ENCODE measurements at regions not wholly inside any gene's neighbourhood (a gene's known extent, or its start where the extent isn't known, plus 50 kb on each side); places are given as distances from the start of the nearest gene placed in this dataset.

DNA sequence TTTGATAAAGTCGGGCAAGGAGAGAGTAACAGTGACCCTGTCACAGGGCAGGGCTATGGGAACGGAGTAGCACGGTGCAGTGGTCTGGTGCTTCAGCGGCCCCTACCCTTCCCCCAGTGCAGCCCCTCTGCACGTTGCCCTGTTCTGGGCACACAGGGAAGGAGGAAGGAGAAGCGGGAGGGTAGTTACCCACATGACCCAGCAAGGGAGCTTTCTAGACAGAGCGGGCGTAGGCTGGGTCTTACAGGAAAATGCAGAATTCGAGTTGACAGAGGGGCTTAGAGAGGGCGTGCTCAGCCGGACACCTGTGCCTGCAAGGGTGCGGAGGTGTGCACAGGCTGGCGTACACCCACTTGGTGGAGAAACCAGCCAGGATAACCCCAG lies 341.2 kb downstream of the NPHP4 start:
- no peak for DNase-seq

DNA sequence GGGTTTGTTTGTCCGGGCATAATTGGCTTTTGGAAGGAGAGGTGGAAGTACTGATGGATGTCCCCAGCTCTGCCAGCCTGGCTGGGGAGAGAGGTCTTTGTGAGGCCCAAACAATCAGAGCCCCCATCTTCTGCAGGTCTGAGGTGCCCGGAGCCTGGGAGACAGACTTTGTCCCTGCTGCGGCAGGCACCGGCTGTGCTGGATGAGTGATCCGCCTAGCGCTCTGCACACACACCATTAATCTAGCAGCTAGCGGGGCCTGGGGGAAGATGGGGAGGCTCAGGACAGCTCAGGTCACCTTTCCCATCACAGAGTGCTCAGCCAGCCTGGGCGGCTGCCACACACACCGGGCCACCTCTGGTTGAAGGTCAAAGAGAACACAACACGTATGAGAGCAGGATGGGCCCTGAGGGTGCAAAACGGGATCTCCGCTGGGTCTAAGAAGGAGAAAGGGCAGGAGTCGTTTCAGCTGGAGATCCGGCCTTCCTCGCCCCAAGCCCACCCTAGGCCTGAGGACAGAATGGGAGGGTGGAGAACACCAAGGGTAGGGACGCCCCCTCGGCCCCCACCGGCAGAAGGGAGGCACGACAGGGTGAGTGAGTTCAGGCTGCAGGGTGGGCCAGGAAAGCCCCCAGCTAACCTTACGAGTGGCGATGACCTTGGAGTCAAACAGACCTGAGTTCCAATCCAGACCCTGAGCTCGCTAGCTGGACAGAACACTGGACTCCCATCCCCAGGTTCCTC lies 341.8 kb downstream of the NPHP4 start:
- no peak for DNase-seq

DNA sequence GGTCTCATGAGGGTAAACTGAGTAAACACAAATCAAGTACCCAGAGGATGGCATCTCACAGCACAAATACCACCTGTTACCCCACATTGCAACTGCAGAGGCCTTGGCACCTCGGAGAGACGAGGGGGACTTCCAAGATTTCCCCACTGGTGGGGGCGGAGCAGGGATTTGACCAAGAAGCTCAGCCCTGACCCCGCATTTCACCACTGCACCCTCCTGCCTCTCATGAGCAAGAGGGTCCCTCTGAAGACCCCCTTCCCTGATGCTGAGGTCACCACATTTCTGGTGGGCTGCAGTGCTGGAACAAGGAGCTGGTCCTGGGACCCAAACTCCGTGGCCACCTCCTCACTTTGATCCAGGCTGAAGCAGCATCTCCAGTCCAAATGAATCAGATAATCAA lies 342.4 kb downstream of the NPHP4 start:
- no peak for DNase-seq

DNA sequence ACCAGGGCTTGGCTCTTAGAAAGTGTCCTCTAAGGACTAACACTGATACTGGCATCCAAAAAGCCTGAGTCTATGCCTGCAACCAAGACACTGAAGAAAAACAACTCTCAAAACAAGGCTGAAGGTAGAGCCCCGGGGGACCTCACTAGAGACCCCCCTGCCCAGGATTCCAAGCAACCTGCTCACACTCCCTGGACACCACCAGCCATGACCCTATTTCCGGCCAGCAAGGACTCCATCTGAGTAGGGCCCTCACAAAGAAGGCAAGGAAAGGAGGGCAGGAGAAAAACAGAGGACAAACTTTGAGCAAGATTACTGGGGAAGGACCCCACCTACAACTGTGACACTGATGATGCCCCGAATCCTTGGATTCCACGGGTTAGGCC lies 343.1 kb downstream of the NPHP4 start:
- DNase-seq: no peak

DNA sequence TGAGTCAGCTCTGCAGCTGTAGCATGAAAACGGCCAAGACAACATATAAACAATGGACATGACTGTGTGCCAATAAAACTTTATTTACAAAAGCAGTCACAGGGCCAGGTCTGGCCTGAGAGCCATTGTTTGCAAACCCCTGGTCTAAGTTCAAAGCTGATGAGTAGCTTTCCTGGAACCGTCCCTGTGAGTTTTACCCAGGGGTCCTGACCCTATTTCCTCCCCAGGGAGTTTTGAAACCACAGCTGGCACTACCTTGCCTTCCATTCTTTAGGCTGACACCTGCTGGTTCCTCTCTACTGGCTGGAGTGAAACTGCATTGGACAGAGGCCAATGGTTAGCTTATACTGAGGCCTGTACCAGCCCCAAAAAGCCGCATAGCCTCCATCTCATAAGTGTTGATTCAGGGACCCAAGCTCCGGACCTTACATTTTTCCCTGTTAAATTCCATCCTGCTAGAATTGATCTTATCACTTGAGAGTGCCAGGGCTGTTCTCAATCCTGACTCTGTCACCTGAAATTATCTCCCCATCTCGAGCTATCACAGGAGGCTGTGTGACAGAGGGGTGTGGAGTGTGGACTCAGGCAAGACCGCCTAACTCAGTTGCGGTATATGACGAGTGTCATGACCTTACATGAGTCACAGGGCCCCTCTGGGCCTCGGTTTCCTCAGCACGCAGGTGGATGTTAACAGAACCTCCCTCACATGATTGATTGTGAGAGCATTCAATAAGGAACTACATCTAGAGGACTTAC lies 343.6 kb downstream of the NPHP4 start:
- no peak for DNase-seq

DNA sequence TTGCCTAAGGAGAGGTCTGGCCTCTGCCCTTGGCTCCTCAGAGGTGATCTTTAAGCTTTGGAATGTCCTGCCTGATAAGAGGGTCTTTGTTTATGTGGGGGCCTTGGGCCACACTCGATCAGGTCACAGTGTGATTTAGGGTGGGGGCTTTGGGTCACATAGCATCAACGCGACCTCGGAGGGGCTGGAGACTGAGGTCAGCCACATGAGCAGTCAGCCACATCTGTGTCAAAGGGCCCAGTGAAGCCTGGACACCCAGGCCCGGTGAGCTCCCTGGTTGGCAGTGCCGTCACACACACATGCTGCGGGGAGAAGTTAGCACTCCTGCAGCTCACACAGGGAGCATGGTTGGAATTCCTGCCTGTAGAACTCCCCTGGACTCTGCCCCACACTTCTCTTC lies 345.0 kb downstream of the NPHP4 start:
- DNase-seq: no peak

DNA sequence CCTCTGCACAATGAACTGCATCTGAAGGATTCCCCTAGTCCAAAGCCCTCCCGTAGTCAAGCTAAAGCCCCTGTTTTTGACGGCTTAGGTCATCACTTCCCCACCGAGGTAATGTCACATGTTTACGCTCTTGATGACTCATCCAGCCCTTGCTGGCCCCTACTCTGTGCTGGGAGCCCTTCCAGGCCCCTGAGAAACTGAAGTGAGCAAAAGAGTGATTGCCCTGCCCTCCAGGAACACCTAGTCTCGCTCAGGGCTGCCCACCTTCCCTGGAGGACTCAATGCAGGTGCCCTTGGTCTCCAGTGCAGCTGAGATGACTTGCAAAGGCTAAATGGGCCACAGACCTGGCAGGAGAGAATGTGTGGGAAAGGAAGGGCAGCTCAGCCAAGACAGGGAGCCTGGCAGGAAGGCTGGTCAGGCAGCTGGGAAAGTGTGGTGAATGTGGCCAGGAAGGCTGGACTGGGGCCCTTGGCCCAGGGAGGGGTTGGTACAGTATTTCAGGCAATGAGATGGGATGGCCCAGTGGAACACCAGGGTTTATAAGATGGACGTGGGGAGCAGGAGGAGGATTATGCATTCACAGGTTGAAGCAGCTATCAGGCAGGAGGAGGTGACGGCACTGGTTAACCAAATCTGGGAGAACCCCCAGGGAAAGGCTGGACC lies 345.6 kb downstream of the NPHP4 start:
- no peak for DNase-seq

DNA sequence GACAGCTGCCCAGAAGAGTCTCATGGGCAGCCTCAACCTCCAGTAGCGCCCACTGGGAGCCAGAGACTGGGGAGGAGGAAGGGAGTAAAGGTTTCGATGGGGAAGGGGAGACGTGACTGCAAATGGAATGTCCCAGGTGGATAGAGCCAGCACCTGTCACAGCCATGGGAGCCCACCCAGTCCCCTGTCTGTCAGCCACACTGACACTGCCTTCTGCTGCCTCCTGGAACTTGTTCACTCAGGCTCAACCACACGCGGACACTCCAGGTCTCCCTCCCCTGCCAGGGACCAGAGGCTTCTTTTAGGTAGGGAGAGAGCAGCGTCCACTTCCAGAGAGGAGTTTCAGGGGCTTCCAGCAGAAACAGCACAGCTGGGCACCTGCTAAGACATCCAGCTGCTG lies 346.3 kb downstream of the NPHP4 start:
- DNase-seq: no peak

DNA sequence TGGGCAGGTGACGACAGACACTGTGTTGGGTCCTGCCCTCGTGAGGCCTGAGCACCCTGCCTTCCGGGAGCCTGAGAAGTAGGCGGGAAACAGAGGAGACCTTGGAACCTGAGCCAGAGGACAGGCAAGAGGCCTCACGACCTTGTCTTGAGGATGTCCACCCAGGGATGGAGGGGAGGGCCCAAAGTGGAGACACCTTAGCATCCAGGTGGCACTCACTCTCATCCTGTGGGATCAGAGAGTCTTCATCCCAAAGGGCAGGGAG lies 347.2 kb downstream of the NPHP4 start:
- no peak for DNase-seq

DNA sequence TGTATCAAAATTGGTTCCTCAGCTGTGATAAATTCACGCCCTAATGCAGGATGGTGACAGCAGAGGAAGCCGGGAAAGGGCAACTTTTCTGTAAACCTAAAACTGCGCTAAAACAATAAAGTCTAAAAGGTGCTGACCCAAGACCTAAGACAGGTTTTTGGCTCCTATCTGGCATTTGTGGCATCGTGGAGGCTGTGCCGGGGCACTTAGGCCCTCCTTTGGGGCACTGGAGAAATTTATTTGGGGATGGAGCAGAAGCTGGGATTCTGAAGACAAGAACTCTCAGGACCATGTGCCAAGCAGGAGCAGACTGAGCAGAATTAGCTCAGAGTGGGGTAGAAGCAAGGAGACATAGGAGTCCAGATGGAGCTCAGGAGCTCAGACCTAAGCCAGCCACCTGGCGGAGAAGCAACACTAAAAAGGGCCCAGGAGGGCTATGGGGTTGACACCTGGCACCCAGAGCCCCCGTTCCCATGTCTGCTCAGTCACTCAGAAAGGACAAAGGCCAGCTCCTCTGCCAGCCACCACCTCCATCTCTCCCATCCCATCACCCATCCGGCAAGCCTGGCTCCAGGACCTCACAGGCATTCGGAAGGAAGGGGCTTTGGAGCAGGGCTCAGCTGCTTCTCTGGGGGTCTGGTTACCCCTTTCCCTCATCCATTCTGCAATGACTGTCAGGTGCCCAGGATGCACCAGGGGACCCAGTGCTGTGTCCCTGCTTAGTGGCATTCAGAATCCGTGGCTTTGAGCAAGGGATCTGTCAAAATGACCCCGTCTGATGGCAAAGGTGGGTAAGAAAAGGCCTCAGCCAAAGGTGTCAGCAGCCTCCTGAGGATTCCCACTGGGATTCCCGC lies 347.7 kb downstream of the NPHP4 start:
- DNase-seq: no peak

DNA sequence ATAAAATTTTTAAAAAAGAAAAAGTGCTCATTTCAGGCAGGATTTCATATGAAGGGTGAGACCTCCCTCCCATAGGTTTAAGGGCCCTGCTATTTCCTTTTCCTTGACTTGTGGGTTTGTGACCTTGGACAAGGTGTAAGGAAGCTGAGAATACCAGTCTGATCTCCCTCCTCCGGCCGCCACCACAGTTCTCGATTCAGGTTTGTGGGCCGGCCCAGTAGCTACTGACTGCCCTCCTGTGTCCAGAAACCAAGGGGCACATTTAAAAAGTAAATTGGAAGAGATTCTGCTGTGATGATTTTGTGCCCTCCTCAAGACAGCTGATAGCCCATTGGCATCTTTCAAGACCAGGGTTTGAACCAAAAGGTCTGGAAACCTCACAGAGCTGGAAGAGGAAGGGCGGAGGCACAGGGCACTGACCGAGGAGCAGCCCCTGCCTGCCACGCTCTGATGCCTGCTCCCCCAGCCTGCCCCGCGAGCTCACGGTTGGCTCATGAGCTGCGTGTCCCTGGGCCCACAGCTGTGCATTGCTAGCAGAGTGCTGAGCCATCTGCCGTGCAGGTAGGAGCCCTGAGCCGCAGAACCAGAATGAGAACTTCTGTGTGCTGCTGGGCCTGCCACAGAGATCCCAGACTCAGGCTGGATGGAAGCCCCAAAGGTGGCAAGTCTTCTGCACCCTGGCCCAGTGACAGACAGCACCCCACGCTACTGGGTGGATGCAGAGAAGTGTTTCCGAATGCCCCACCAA lies 348.7 kb downstream of the NPHP4 start:
- DNase-seq: no peak

DNA sequence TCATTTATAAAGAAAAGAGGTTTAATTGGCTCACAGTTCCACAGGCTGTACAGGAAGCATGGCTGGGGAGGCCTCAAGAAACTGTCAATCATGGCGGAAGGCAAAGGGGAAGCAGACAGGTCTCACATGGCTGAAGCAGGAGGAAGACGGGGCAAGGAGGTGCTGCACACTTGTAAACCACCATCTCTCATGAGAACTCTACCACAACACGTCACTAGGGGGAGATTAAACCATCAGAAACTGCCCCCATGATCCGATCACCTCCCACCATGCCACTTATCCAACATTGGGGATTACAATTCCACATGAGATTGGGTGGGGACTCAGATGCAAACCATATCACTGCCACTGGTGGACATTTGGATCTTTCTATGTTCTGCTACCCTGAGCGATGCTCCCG lies 351.4 kb downstream of the NPHP4 start:
- no peak for DNase-seq

DNA sequence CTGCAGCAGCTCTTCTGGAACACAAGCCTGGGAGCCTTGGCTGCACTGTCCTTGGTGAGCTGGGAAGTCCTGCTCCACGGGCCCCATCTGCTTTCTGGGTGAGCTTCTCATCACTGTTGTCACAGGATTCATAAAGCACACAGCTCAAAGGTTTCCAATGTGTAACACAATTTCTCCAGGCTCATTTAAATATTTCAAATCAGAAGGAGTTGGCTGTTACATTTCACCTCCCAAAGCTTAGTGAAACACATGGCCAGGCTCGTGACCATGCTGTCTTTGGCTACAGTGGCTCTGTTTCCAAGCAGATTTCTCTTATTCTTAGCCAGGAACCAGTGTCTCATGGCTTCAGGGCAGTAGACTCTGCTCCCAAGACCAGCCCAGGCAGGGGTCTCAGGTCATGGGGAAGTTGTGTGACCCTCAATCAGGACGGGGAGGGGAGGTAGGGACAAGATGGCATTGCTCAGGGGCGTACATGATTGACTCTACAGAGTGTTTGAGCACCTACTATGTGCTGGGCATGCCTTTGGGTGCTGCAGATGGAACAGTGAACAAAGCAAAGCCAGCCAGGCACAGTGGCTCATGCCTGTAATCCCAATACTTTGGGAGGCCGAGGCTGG lies 353.0 kb downstream of the NPHP4 start:
- DNase-seq: no peak

DNA sequence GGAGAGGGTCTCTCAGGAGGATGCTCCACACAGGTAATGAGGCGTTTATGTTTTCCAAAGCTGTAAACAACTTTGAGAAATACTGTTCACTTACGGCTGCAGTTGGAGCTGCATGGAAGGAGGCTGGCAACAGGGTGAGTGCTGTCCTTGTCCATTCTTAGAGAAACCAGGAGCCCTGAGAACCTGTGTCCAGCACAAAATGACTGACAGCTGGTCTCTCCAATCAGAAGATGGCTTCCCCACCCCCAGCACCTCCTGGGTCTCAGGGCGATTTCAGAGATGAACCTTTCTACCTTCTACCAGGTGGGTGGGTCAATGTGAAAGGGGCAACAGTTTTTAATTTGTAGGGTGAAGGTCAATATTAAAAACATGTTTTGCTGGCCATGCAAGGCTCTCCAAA lies 353.6 kb downstream of the NPHP4 start:
- DNase-seq: no peak

DNA sequence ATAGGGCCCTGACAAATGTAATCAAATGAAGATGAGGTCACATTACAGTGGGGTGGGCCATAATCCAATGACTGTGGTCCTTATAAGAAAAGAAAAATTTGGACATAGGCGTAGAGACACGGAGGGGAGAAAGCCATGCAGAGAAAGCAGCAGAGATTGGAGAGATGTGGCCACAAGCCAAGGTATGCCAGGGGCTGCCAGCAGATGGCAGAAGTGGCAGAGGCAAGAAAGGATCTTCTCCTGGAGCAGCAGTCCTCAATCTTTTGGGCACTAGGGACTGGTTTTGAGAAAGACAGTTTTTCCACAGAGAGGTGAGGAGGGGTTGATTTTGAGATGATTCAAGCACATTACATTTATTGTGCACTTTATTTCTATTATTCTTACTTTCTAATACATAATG lies 355.1 kb downstream of the NPHP4 start:
- no peak for DNase-seq

DNA sequence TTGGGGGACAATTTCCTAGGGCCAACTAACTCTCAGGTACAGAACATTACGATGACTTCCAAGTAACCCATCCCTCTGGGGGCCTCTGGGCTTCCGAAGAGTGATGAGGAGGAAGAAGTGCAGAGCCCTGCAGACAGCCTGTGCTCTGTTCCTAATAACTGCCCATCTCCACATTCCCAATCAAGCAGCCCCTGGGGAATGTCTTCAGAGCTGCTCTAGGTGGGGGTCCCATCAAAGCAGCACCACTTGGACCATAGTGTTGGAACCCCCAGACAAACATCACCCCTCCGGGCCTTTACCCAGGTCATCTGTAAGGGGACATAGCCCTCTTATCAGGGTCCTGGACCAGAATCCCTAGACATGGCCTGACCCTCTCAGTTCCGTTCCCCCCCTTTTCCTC lies 357.3 kb downstream of the NPHP4 start:
- no peak for DNase-seq

DNA sequence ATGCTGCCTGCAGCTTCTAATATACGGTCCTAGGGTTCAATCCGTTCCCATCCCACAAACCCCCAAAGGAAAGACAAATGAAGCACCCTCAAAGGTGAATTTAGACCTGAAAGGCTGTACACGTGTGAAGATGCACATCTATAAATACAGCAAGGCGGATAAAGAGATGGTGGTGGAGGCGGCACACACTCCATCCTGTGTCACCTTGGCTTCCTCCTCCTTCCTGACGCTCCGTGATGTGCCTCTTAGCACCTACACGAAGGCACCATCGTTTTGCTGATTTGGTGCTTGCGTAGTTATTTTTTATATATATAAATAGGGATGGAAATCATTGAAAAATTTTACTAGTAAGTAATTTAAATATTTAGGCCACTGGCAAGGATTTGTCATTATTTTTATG lies 359.4 kb downstream of the NPHP4 start:
- no peak for DNase-seq

DNA sequence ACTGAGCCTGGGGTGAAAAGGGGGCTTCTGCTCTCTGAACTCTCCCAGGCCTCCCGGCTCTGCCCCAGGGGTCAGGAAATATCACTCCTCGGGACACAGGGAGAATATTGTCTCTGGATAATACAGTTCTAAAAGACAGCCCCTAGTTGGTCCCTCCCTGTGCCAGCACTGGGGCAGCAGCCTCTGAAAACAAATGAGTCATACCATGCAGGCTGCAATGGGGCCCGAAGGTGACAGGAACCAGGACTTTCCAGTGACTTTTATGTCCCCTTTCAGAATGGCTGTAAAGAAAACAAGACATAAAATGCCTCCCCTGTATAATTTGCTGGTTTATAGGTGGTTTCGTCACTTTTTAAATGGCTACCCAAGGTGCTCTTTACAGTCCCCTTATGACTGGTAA lies 360.0 kb downstream of the NPHP4 start:
- DNase-seq: no peak

DNA sequence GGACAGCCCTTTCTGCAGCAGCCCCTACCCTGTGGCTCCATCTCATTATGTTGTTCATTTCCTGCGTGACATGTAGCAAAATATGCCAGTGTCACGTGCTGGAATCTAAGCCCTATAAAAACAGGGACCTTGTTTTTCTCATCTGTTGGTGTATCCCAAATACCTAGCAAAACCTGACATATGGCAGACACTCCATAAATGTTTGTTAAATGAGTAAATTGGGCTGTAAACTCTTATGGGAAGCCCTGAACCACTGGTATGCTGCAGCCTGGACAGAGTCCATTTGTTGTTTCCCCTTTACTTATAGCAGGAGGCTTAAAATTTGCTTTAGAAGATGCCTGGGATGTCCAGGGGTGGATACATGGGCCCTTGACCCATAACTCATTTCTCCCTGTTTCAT lies 363.8 kb downstream of the NPHP4 start:
- no peak for DNase-seq

DNA sequence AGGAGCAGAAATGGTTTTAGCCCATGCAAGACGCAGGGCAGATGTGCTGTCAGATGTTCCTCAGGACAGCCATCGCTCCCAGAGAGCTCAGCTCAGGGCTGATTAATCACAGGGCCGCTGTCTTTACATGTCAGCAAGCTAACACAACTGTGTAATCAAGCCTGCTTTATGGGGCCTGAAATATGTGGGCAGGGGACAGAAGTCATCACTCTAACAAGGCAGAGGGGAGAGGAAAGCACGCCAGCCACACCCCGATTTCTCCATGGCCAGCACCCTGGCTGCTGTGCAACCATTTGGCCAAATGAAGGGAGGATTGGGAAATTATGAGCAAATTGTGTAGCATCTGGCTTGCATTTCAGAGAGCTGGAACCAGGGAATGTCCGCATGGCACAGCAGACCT lies 368.8 kb downstream of the NPHP4 start:
- no peak for DNase-seq

DNA sequence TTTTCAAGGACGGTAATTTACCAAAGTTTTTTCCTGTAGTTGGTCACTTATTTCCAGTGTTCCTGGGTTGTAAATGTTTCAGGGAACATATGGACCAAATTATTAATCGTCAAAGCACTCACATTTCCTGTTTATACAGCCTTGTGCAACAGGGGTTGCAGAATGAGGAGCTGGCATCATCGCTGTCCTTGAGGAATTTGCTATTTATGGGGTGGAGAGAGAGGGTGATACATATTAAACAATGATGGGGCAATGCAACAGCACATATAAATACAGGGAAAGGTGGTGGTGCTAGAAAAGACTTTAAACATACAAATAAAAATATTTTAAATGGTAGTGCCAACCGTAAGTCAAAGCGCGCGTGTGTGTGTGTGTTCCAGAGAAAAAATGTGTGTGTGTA lies 369.8 kb downstream of the NPHP4 start:
- DNase-seq: no peak

DNA sequence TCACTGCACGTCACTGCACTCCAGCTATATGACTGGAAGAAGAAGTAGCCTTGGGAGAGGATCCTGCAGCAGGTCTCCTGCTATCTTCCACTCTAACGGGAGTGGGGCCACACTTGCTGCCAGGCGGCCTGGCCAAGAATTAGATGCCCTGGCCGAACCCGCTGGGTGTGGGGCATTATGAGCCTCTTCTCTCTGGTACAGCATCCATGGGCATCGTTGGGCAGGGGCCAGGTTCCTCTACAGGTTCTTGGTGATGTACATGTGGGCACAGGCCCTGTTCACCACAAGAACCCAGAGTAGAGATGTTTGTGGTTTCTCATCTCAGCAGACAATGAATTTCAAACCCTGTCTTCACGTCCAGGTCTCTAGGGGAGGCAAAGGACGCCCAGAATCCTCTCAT lies 370.5 kb downstream of the NPHP4 start:
- no peak for DNase-seq

Measured in NK-92 treated with Interleukin-12 subunit alpha and Interleukin-12 subunit beta, amount 100 ng/mL, for 24 hours (cell line).